Karpas-422 (cell line): ENCODE measurements at regions not wholly inside any gene's neighbourhood (a gene's known extent, or its start where the extent isn't known, plus 50 kb on each side); places are given as distances from the start of the nearest gene placed in this dataset.
"Not testable (repeated sequence)": the region's sequence is repeated elsewhere in the genome, so short reads cannot be mapped to it uniquely, and the experiment has no call there.

Source experiments
- DNase-seq: peaks from one replicate; pipeline ENCODE4 v3.0.0-alpha.2; 2015
- H2AFZ ChIP-seq: fragments of 200-600 bp; sonication (generic); 2 replicates; pipeline ENCODE4 v1.6.1; 2014; ENCODE audit warnings: antibody characterized with exemption, low read length, mixed read lengths
- H3K27ac ChIP-seq: fragments of 200-600 bp; sonication (generic); 2 replicates; pipeline ENCODE4 v1.5.1; 2014; ENCODE audit warnings: mild to moderate bottlenecking, low read length, moderate library complexity
- H3K27me3 ChIP-seq: fragments of 200-600 bp; sonication (generic); 2 replicates; pipeline ENCODE4 v1.6.1; 2014; ENCODE audit warnings: low read length, mixed read lengths
- H3K36me3 ChIP-seq: fragments of 200-600 bp; sonication (generic); 2 replicates; pipeline ENCODE4 v1.6.1; 2014; ENCODE audit warnings: low read length, mixed read lengths; ENCODE audit not compliant: insufficient read depth
- H3K4me1 ChIP-seq: fragments of 200-600 bp; sonication (generic); 2 replicates; pipeline ENCODE4 v1.6.1; 2014; ENCODE audit warnings: mild to moderate bottlenecking, low read length, mixed read lengths
- H3K4me2 ChIP-seq: fragments of 200-600 bp; sonication (generic); 2 replicates; pipeline ENCODE4 v1.6.1; 2014; ENCODE audit warnings: low read length, low read depth, mild to moderate bottlenecking; ENCODE audit not compliant: poor library complexity, severe bottlenecking
- H3K4me3 ChIP-seq: fragments of 200-600 bp; sonication (generic); 2 replicates; pipeline ENCODE4 v1.5.1; 2014; ENCODE audit warnings: mild to moderate bottlenecking, antibody characterized with exemption, low read length, mixed read lengths
- H3K79me2 ChIP-seq: fragments of 200-600 bp; sonication (generic); 2 replicates; pipeline ENCODE4 v1.6.1; 2014; ENCODE audit warnings: mild to moderate bottlenecking, low read length, mixed read lengths
- H3K9ac ChIP-seq: fragments of 200-600 bp; sonication (generic); 2 replicates; pipeline ENCODE4 v1.6.0; 2014; ENCODE audit warnings: low read length
- H3K9me2 ChIP-seq: fragments of 200-600 bp; sonication (generic), shearing (Covaris generic); replicated peaks from 2 replicates; pipeline ENCODE4 v1.6.0; 2014; ENCODE audit warnings: mild to moderate bottlenecking, low read length, moderate library complexity; ENCODE audit not compliant: insufficient read depth
- H3K9me3 ChIP-seq: fragments of 300-700, 200-600 bp; sonication (generic); 2 replicates; pipeline ENCODE4 v1.6.1; 2014; ENCODE audit warnings: low read length, mixed read lengths
- H4K20me1 ChIP-seq: fragments of 200-600 bp; sonication (generic); 2 replicates; pipeline ENCODE4 v1.6.1; 2014; ENCODE audit warnings: mild to moderate bottlenecking, antibody characterized with exemption, low read length, low read depth; ENCODE audit not compliant: insufficient read depth

- not testable (repeated sequence) for H3K4me3 ChIP-seq, H4K20me1 ChIP-seq, H3K4me1 ChIP-seq, H3K9me3 ChIP-seq, H3K36me3 ChIP-seq, H3K79me2 ChIP-seq, DNase-seq, H3K4me2 ChIP-seq, H3K27me3 ChIP-seq, H3K27ac ChIP-seq, H3K9ac ChIP-seq, H3K9me2 ChIP-seq, H2AFZ ChIP-seq
These were observed 119.9 kb upstream of the AKAP13 start for GRCh38 chr15:85260526-85260925.

GRCh38 chr15:85262461-85263055, 117.8 kb upstream of the AKAP13 start:
- H3K4me1 ChIP-seq, H3K9me3 ChIP-seq, H3K9ac ChIP-seq: not testable (repeated sequence)

GRCh38 chr15:85263842-85264440, 116.5 kb upstream of the AKAP13 start:
- H3K27ac ChIP-seq = not testable (repeated sequence)

More at GRCh38 chr15:85262461-85263055, 117.8 kb upstream of the AKAP13 start:
- not testable (repeated sequence) for H2AFZ ChIP-seq, DNase-seq, H4K20me1 ChIP-seq, H3K79me2 ChIP-seq, H3K9me2 ChIP-seq, H3K27ac ChIP-seq, H3K27me3 ChIP-seq, H3K4me3 ChIP-seq, H3K4me2 ChIP-seq, H3K36me3 ChIP-seq

GRCh38 chr15:85264614-85265190, 115.7 kb upstream of the AKAP13 start:
- not testable (repeated sequence) for H3K4me3 ChIP-seq, H3K27me3 ChIP-seq, H4K20me1 ChIP-seq, H3K4me2 ChIP-seq, H3K27ac ChIP-seq, H3K36me3 ChIP-seq, H3K9me2 ChIP-seq, H3K9me3 ChIP-seq, H2AFZ ChIP-seq, DNase-seq, H3K9ac ChIP-seq, H3K79me2 ChIP-seq, H3K4me1 ChIP-seq

More at GRCh38 chr15:85263842-85264440, 116.5 kb upstream of the AKAP13 start:
- not testable (repeated sequence) for H3K9me3 ChIP-seq, H2AFZ ChIP-seq, H3K9ac ChIP-seq, H3K4me3 ChIP-seq, H3K79me2 ChIP-seq, H3K36me3 ChIP-seq, DNase-seq, H4K20me1 ChIP-seq, H3K4me2 ChIP-seq, H3K4me1 ChIP-seq, H3K9me2 ChIP-seq, H3K27me3 ChIP-seq

GRCh38 chr15:85267158-85267857, 113.1 kb upstream of the AKAP13 start:
- DNase-seq, H3K79me2 ChIP-seq, H3K27me3 ChIP-seq: not testable (repeated sequence)

GRCh38 chr15:85274315-85275050, 105.9 kb upstream of the AKAP13 start:
- H3K27me3 ChIP-seq = no peaks in the 10 kb centered on the region
- H3K9me2 ChIP-seq = no peaks in the 10 kb centered on the region
- DNase-seq = no peak
- H3K4me2 ChIP-seq = no peak overlapping the region
- H3K27ac ChIP-seq = no peak overlapping the region
- no peaks in the 10 kb centered on the region for H3K79me2 ChIP-seq
- H3K9me3 ChIP-seq = no peaks in the 10 kb centered on the region
- H3K36me3 ChIP-seq = no peaks in the 10 kb centered on the region
- no peak overlapping the region for H3K9ac ChIP-seq
- no peaks in the 10 kb centered on the region for H3K4me1 ChIP-seq
- no peak overlapping the region for H2AFZ ChIP-seq
- no peak overlapping the region for H3K4me3 ChIP-seq
- H4K20me1 ChIP-seq = no peaks in the 10 kb centered on the region

More at GRCh38 chr15:85267158-85267857, 113.1 kb upstream of the AKAP13 start:
- H3K4me3 ChIP-seq, H4K20me1 ChIP-seq, H3K4me2 ChIP-seq, H3K27ac ChIP-seq, H3K9ac ChIP-seq, H3K9me2 ChIP-seq, H2AFZ ChIP-seq, H3K9me3 ChIP-seq, H3K36me3 ChIP-seq, H3K4me1 ChIP-seq: not testable (repeated sequence)

- H2AFZ ChIP-seq = no peak overlapping the region
These were observed 103.9 kb upstream of the AKAP13 start for GRCh38 chr15:85276508-85276907.

GRCh38 chr15:85276921-85277320, 103.5 kb upstream of the AKAP13 start:
- H3K27ac ChIP-seq = no peak overlapping the region
- no peaks in the 10 kb centered on the region for H3K27me3 ChIP-seq
- H4K20me1 ChIP-seq = no peaks in the 10 kb centered on the region
- DNase-seq = no peak
- H3K36me3 ChIP-seq = no peaks in the 10 kb centered on the region
- H2AFZ ChIP-seq = no peak overlapping the region
- no peaks in the 10 kb centered on the region for H3K9me2 ChIP-seq
- no peaks in the 10 kb centered on the region for H3K4me1 ChIP-seq
- H3K9ac ChIP-seq = no peak overlapping the region
- no peaks in the 10 kb centered on the region for H3K9me3 ChIP-seq
- H3K79me2 ChIP-seq = no peaks in the 10 kb centered on the region
- no peak overlapping the region for H3K4me2 ChIP-seq
- no peak overlapping the region for H3K4me3 ChIP-seq

More at GRCh38 chr15:85276508-85276907, 103.9 kb upstream of the AKAP13 start:
- Histone ChIP-seq H3K79me2 (no peaks in the 10 kb centered on the region), H3K27ac (no peak overlapping the region), H3K4me3 (no peak overlapping the region), H3K9me3 (no peaks in the 10 kb centered on the region), H3K36me3 (no peaks in the 10 kb centered on the region), H3K27me3 (no peaks in the 10 kb centered on the region), H3K9ac (no peak overlapping the region), H4K20me1 (no peaks in the 10 kb centered on the region), H3K4me2 (no peak overlapping the region), H3K9me2 (no peaks in the 10 kb centered on the region), H3K4me1 (no peaks in the 10 kb centered on the region)
- no peak for DNase-seq
